IMR-90 (cell line): ENCODE measurements at regions not wholly inside any gene's neighbourhood (a gene's known extent, or its start where the extent isn't known, plus 50 kb on each side); places are given as distances from the start of the nearest gene placed in this dataset.

Experiments
- ATAC-seq: fragments of 200-7000 bp; cut with Tn5 transposase; 2 replicates; pipeline ENCODE4 v1.9.1; 2020; ENCODE audit warnings: low read depth, mild to moderate bottlenecking, moderate library complexity
- BruUV-seq: library from RNA; stranded (reverse); fragments of 400-500 nt; replicated peaks from 2 replicates; lab custom pipeline; 2021; lab: Mats Ljungman, UMichigan
- CTCF ChIA-PET: fragments of 300-600 bp; formaldehyde crosslinking; extraction: SDS; loops from one replicate; lab custom pipeline; 2021; ENCODE audit warnings: antibody characterized with exemption; lab: Yijun Ruan, JAX
- POLR2A ChIA-PET: fragments of 300-600 bp; sonication (Branson Sonifier 250); formaldehyde crosslinking; loops from one replicate; lab custom pipeline; 2022; ENCODE audit warnings: antibody characterized with exemption; ENCODE audit not compliant: unreplicated experiment; lab: Charles Lee
- DNase-seq: peaks from one replicate; pipeline ENCODE4 v3.0.0; 2013
- H2AFZ ChIP-seq: replicated peaks from 2 replicates; pipeline ENCODE3; 2013; ENCODE audit warnings: low read length, mild to moderate bottlenecking; ENCODE audit not compliant: poor library complexity
- H2AK5ac ChIP-seq: 2 replicates; pipeline ENCODE4 v1.6.1; 2013; ENCODE audit warnings: low read depth, low read length, inconsistent platforms
- H2AK9ac ChIP-seq: replicated peaks from 2 replicates; pipeline ENCODE3; 2013; ENCODE audit warnings: mild to moderate bottlenecking, low read depth, low read length, moderate library complexity; ENCODE audit not compliant: poor library complexity
- H2BK120ac ChIP-seq: 2 replicates; pipeline ENCODE4 v1.6.1; 2013; ENCODE audit warnings: low read depth, low read length, inconsistent platforms
- H2BK15ac ChIP-seq: 3 replicates; pipeline ENCODE4 v1.6.1; 2013; ENCODE audit warnings: low read depth, low read length, inconsistent platforms
- H2BK20ac ChIP-seq: 2 replicates; pipeline ENCODE4 v1.6.1; 2013; ENCODE audit warnings: low read depth, mild to moderate bottlenecking, inconsistent platforms, low read length, moderate library complexity
- H2BK5ac ChIP-seq: 2 replicates; pipeline ENCODE4 v1.6.1; 2013; ENCODE audit warnings: mild to moderate bottlenecking, low read depth, low read length, inconsistent platforms; ENCODE audit not compliant: poor library complexity, severe bottlenecking
- H3K14ac ChIP-seq: replicated peaks from 2 replicates; pipeline ENCODE4 v1.6.1; 2013; ENCODE audit warnings: low read depth, low read length, inconsistent platforms
- H3K18ac ChIP-seq: 2 replicates; pipeline ENCODE4 v1.6.1; 2013; ENCODE audit warnings: low read depth, low read length, control low read depth
- H3K23ac ChIP-seq: 2 replicates; pipeline ENCODE4 v1.6.1; 2013; ENCODE audit warnings: low read depth, low read length, inconsistent platforms
- H3K27ac ChIP-seq: 2 replicates; pipeline ENCODE4 v1.5.1; 2013; ENCODE audit warnings: mild to moderate bottlenecking, control low read depth, low read length; ENCODE audit not compliant: insufficient read depth
- H3K27me3 ChIP-seq: 2 replicates; pipeline ENCODE4 v1.6.1; 2013; ENCODE audit warnings: low read length; ENCODE audit not compliant: control insufficient read depth, insufficient read depth
- H3K36me3 ChIP-seq: 2 replicates; pipeline ENCODE4 v1.6.1; 2013; ENCODE audit warnings: low read length, mixed read lengths; ENCODE audit not compliant: control insufficient read depth, insufficient read depth
- H3K4ac ChIP-seq: 2 replicates; pipeline ENCODE4 v1.6.1; 2013; ENCODE audit warnings: low read depth, low read length, inconsistent platforms
- H3K4me1 ChIP-seq: 2 replicates; pipeline ENCODE4 v1.6.1; 2013; ENCODE audit warnings: low read length, mixed read lengths; ENCODE audit not compliant: control insufficient read depth, insufficient read depth
- H3K4me2 ChIP-seq: 2 replicates; pipeline ENCODE4 v1.6.1; 2013; ENCODE audit warnings: low read depth, mild to moderate bottlenecking, control low read depth, low read length, moderate library complexity
- H3K4me3 ChIP-seq: 2 replicates; pipeline ENCODE4 v1.5.1; 2013; ENCODE audit warnings: low read depth, mild to moderate bottlenecking, control low read depth, low read length, moderate library complexity; ENCODE audit not compliant: insufficient read depth
- H3K56ac ChIP-seq: 2 replicates; pipeline ENCODE4 v1.6.1; 2013; ENCODE audit warnings: low read length, inconsistent platforms; ENCODE audit not compliant: insufficient read depth; ENCODE audit errors: extremely low read depth
- H3K79me1 ChIP-seq, 2 experiments: 2 replicates each; pipeline ENCODE4 v1.6.1; 2013; ENCODE audit warnings: low read length in 2 of 2, inconsistent platforms in 1 of 2, low read depth in 1 of 2
- H3K9ac ChIP-seq: 2 replicates; pipeline ENCODE4 v1.6.1; 2013; ENCODE audit warnings: low read depth, low read length, control low read depth
- H3K9me1 ChIP-seq: 2 replicates; pipeline ENCODE4 v1.6.1; 2013; ENCODE audit warnings: low read length, inconsistent platforms; ENCODE audit not compliant: insufficient read depth
- H3K9me3 ChIP-seq: 2 replicates; pipeline ENCODE4 v1.6.1; 2013; ENCODE audit warnings: low read length; ENCODE audit not compliant: control insufficient read depth, insufficient read depth
- H4K20me1 ChIP-seq: 2 replicates; pipeline ENCODE4 v1.6.1; 2013; ENCODE audit warnings: low read length, inconsistent platforms; ENCODE audit not compliant: insufficient read depth
- H4K5ac ChIP-seq: 2 replicates; pipeline ENCODE4 v1.6.1; 2013; ENCODE audit warnings: mild to moderate bottlenecking, low read depth, low read length, control low read depth
- H4K8ac ChIP-seq, 2 experiments: 2 replicates each; pipeline ENCODE4 v1.6.1; 2013; ENCODE audit warnings: low read depth in 2 of 2, low read length in 2 of 2, control low read depth in 1 of 2, inconsistent platforms in 1 of 2
- H4K91ac ChIP-seq: 2 replicates; pipeline ENCODE4 v1.6.1; 2013; ENCODE audit warnings: low read depth, low read length, inconsistent platforms; ENCODE audit not compliant: insufficient read depth
- BHLHE40 ChIP-seq: fragments of 150-350 bp; IDR thresholded peaks from 2 replicates; pipeline ENCODE4 v1.6.1; 2016; ENCODE audit warnings: mild to moderate bottlenecking, low read depth, low read length
- CEBPB ChIP-seq: IDR thresholded peaks from 2 replicates; pipeline ENCODE4 v1.6.1; 2012; ENCODE audit warnings: low read depth, low read length, improper control_type of control experiment
- CHD1 ChIP-seq: IDR thresholded peaks from 2 replicates; pipeline ENCODE4 v1.6.1; 2012; ENCODE audit warnings: low read depth, low read length, improper control_type of control experiment
- ELK1 ChIP-seq: fragments of 150-350 bp; IDR thresholded peaks from 2 replicates; pipeline ENCODE4 v1.6.1; 2016; ENCODE audit warnings: low read depth, mild to moderate bottlenecking, low read length, moderate library complexity, borderline replicate concordance
- FOS ChIP-seq: fragments of 150-350 bp; IDR thresholded peaks from 2 replicates; pipeline ENCODE4 v1.6.1; 2016; ENCODE audit warnings: low read depth, low read length
- MAFK ChIP-seq: IDR thresholded peaks from 2 replicates; pipeline ENCODE4 v1.6.1; 2012; ENCODE audit warnings: low read depth, low read length, improper control_type of control experiment
- MAZ ChIP-seq: IDR thresholded peaks from 2 replicates; pipeline ENCODE4 v1.6.1; 2012; ENCODE audit warnings: low read depth, mild to moderate bottlenecking, low read length, improper control_type of control experiment, moderate library complexity, borderline replicate concordance
- MXI1 ChIP-seq: IDR thresholded peaks from 2 replicates; pipeline ENCODE4 v1.6.1; 2012; ENCODE audit warnings: low read depth, mild to moderate bottlenecking, low read length, moderate library complexity, borderline replicate concordance
- NFE2L2 ChIP-seq: fragments of 150-350 bp; IDR thresholded peaks from 2 replicates; pipeline ENCODE4 v1.6.1; 2016; ENCODE audit warnings: low read depth, mild to moderate bottlenecking, low read length
- POLR2A ChIP-seq: IDR thresholded peaks from 2 replicates; pipeline ENCODE4 v1.6.1; 2012; ENCODE audit warnings: mild to moderate bottlenecking, low read depth, low read length
- RAD21 ChIP-seq: IDR thresholded peaks from 2 replicates; pipeline ENCODE4 v1.6.1; 2012; ENCODE audit warnings: low read length, improper control_type of control experiment
- RFX5 ChIP-seq: IDR thresholded peaks from 2 replicates; pipeline ENCODE4 v1.8.0; 2012; ENCODE audit warnings: low read depth, mild to moderate bottlenecking, low read length, moderate library complexity
- SMC3 ChIP-seq: fragments of 150-350 bp; IDR thresholded peaks from 2 replicates; pipeline ENCODE4 v1.6.1; 2016; ENCODE audit warnings: low read depth, mild to moderate bottlenecking, antibody characterized with exemption, low read length, moderate library complexity
- USF2 ChIP-seq: fragments of 150-350 bp; IDR thresholded peaks from 2 replicates; pipeline ENCODE4 v1.6.1; 2017; ENCODE audit warnings: mild to moderate bottlenecking, antibody characterized with exemption, low read length, low read depth
- WGBS, 2 experiments: methylation state at CpG; one replicate each; pipeline versions ENCODE4 v1.1.5 to v1.1.7; 2013; ENCODE audit warnings: missing lambda C conversion rate in 2 of 2; ENCODE audit not compliant: insufficient read length in 1 of 2; ENCODE audit errors: extremely low coverage in 2 of 2; 5-methylcytosine and 5-hydroxymethylcytosine counted together
- dilution Hi-C: fragments of 300-500 bp; cut with HindIII; formaldehyde crosslinking; loops from one replicate; pipeline ENCODE4 v1.14.3; 2018; ENCODE audit warnings: low sequenced_read_pairs; ENCODE audit not compliant: unreplicated experiment
- in situ Hi-C: fragments of 300-500 bp; cut with MboI; formaldehyde crosslinking; loops from 3 replicates; pipeline ENCODE4 v1.14.3; 2019; ENCODE audit warnings: low sequenced_read_pairs, inconsistent platforms, mixed read lengths
- intact Hi-C: fragments of 100-400 bp; cut with micrococcal nuclease; formaldehyde crosslinking; loops from 2 replicates; pipeline ENCODE4 v1.10.0; 2022
- TF ChIP-seq, protein P1 (sequence below): conservative IDR thresholded peaks from 2 replicates; pipeline ENCODE4 v1.5.1; 2012; ENCODE audit warnings: mild to moderate bottlenecking, low read depth, low read length, improper control_type of control experiment

- no peak overlapping the region for H4K8ac ChIP-seq
- H2AK5ac ChIP-seq, result no peak overlapping the region
- intact Hi-C loops, result no loop called here
- ATAC-seq (0 out of 2 replicates have a peak, but pooled peaks have one; percentile 8), DNase-seq (peak; percentile 35)
- dilution Hi-C loops, result no loop called here
- no TSS peak for BruUV-seq
- H3K9me3 ChIP-seq, result no peaks in the 10 kb centered on the region
- H3K36me3 ChIP-seq, result no peaks in the 10 kb centered on the region
- H3K79me1 ChIP-seq, result no peaks in the 10 kb centered on the region
- no peak overlapping the region for H2BK5ac ChIP-seq
- no peak overlapping the region for H3K18ac ChIP-seq
- H4K5ac ChIP-seq, result no peak overlapping the region
- H3K4ac ChIP-seq, result no peak overlapping the region
- H2AK9ac ChIP-seq, result no peak overlapping the region
- no peak overlapping the region for H3K27ac ChIP-seq
- no peak overlapping the region for H2BK15ac ChIP-seq
- no peak overlapping the region for H4K91ac ChIP-seq
- POLR2A ChIA-PET, result no interaction called here
- no CpG with 5 or more reads among the region's 7 CpGs for WGBS, 2 experiments
- no peaks in the 10 kb centered on the region for H4K20me1 ChIP-seq
- H3K4me3 ChIP-seq, result no peak overlapping the region
- H3K4me2 ChIP-seq, result no peak overlapping the region
- H3K9ac ChIP-seq, result no peak overlapping the region
- no peaks in the 10 kb centered on the region for H3K9me1 ChIP-seq
- no peak overlapping the region for H2BK120ac ChIP-seq
- CTCF ChIA-PET, result no interaction called here
- no peak overlapping the region for H2AFZ ChIP-seq
- H3K4me1 ChIP-seq, result no peaks in the 10 kb centered on the region
- H3K23ac ChIP-seq, result no peak overlapping the region
- no peaks in the 10 kb centered on the region; the same call in 1 of the 2 replicates for H3K27me3 ChIP-seq
- in situ Hi-C loops, result no loop called here
- H3K56ac ChIP-seq, result no peak overlapping the region
- no peak overlapping the region for H3K14ac ChIP-seq
- no peak overlapping the region for H2BK20ac ChIP-seq
- TF ChIP-seq MAZ, result no peak
- TF ChIP-seq, protein P1, sequence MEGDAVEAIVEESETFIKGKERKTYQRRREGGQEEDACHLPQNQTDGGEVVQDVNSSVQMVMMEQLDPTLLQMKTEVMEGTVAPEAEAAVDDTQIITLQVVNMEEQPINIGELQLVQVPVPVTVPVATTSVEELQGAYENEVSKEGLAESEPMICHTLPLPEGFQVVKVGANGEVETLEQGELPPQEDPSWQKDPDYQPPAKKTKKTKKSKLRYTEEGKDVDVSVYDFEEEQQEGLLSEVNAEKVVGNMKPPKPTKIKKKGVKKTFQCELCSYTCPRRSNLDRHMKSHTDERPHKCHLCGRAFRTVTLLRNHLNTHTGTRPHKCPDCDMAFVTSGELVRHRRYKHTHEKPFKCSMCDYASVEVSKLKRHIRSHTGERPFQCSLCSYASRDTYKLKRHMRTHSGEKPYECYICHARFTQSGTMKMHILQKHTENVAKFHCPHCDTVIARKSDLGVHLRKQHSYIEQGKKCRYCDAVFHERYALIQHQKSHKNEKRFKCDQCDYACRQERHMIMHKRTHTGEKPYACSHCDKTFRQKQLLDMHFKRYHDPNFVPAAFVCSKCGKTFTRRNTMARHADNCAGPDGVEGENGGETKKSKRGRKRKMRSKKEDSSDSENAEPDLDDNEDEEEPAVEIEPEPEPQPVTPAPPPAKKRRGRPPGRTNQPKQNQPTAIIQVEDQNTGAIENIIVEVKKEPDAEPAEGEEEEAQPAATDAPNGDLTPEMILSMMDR, result no peak
- no peak for TF ChIP-seq MAFK
- no peak for TF ChIP-seq POLR2A
- no peak for TF ChIP-seq BHLHE40
- TF ChIP-seq RAD21, result no peak
- no peak for TF ChIP-seq CEBPB
- no peak for TF ChIP-seq NFE2L2
- no peak for TF ChIP-seq FOS
- no peak for TF ChIP-seq CHD1
- no peak for TF ChIP-seq USF2
- TF ChIP-seq MXI1, result no peak
- TF ChIP-seq ELK1, result no peak
- TF ChIP-seq RFX5, result no peak
- TF ChIP-seq SMC3, result no peak
Measured at GRCh38 chr6:28725890-28726348, 197.9 kb downstream of the TRIM27 start.
